ENCODE measurements at regions not wholly inside any gene's neighbourhood (a gene's known extent, or its start where the extent isn't known, plus 50 kb on each side); places are given as distances from the start of the nearest gene placed in this dataset.

DNA sequence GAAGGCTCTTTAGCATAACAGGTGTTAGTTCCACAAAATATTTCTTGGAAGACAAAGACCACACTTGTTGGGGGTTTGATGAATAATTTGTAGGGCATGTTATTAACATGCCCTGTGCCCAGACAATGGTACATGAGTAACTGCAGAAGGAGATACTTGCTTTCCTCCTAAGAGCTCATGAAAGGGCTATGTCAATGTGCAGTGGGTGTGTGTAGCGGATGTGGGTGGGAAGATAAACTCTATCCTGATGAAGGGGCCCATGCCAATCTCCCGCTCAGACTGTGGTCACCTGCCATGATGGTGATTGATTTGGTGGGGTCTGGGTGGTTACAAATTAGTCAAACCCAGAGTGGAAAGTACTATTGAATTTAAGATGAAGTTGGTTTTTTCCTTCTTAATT, 69.8 kb upstream of the DNAH14 start:
- no peak overlapping the region for H3K4me3 ChIP-seq (replicated peaks in 1 of 3; ENCODE audit: low read depth in 2 of 3, low read length in 3 of 3)
- no peak overlapping the region for H2AFZ ChIP-seq (ENCODE audit: insufficient read depth, low read depth, low read length, poor library complexity, severe bottlenecking)
- H3K27me3 Mint-ChIP-seq (ENCODE audit: low read depth in 3 of 3): peaks cover 0 to 7% (median 2%) of the 10 kb centered on the region in 3 donors
- H3K36me3 ChIP-seq (replicated peaks in 1 of 2; ENCODE audit: control insufficient read depth in 1 of 2, insufficient read depth in 2 of 2, low read length in 2 of 2): no peaks in the 10 kb centered on the region
- intact Hi-C loops (cut with micrococcal nuclease): loop anchor here (10.0 kb wide), 2 partner anchors 215 to 345 kb away; no protein-coding TSS in a partner anchor
- no peak overlapping the region for H3K27ac ChIP-seq (ENCODE audit: low read depth in 1 of 2, low read length in 2 of 2)
- no peaks in the 10 kb centered on the region for H3K27me3 ChIP-seq (ENCODE audit: control insufficient read depth in 2 of 2, insufficient read depth in 2 of 2, low read length in 2 of 2)
- WGBS (ENCODE audit: insufficient coverage): 93% methylated on average over 2 of the region's 2 CpGs
- H3K27ac Mint-ChIP-seq: no peak overlapping the region
- H3K4me1 ChIP-seq (ENCODE audit: control insufficient read depth in 1 of 2, insufficient read depth in 2 of 2, low read length in 2 of 2): no peaks in the 10 kb centered on the region
- no peak overlapping the region for H3K4me3 Mint-ChIP-seq
- no peaks in the 10 kb centered on the region for H4K20me1 ChIP-seq (ENCODE audit: insufficient read depth, low read length)
- H3K36me3 Mint-ChIP-seq: no peaks in the 10 kb centered on the region
- no peaks in the 10 kb centered on the region for H3K4me1 Mint-ChIP-seq
- DNase-seq: no peak
- no peaks in the 10 kb centered on the region for H3K79me2 ChIP-seq (ENCODE audit: insufficient read depth, low read length)
- TF ChIP-seq, protein P1, sequence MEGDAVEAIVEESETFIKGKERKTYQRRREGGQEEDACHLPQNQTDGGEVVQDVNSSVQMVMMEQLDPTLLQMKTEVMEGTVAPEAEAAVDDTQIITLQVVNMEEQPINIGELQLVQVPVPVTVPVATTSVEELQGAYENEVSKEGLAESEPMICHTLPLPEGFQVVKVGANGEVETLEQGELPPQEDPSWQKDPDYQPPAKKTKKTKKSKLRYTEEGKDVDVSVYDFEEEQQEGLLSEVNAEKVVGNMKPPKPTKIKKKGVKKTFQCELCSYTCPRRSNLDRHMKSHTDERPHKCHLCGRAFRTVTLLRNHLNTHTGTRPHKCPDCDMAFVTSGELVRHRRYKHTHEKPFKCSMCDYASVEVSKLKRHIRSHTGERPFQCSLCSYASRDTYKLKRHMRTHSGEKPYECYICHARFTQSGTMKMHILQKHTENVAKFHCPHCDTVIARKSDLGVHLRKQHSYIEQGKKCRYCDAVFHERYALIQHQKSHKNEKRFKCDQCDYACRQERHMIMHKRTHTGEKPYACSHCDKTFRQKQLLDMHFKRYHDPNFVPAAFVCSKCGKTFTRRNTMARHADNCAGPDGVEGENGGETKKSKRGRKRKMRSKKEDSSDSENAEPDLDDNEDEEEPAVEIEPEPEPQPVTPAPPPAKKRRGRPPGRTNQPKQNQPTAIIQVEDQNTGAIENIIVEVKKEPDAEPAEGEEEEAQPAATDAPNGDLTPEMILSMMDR (IDR thresholded peaks at IDR 0.05): no peak
- H3K9me3 ChIP-seq (replicated peaks in 1 of 2; ENCODE audit: control insufficient read depth in 1 of 2, insufficient read depth in 1 of 2, low read length in 2 of 2): no peaks in the 10 kb centered on the region
- H3K9ac ChIP-seq (ENCODE audit: insufficient read depth, low read length, poor library complexity, severe bottlenecking): no peak overlapping the region
- H3K9me3 Mint-ChIP-seq: peaks cover 0 to 8% (median 1%) of the 10 kb centered on the region in 7 donors
- H3K4me2 ChIP-seq (replicated peaks; ENCODE audit: extremely low read depth, low read length, poor library complexity, severe bottlenecking): no peak overlapping the region

- Mint-ChIP-seq H3K4me1 (no peaks in the 10 kb centered on the region), H3K27me3 (ENCODE audit: low read depth in 3 of 3) (peaks cover 0 to 7% (median 2%) of the 10 kb centered on the region in 3 donors), H3K36me3 (no peaks in the 10 kb centered on the region), H3K4me3 (no peak overlapping the region), H3K27ac (no peak overlapping the region), H3K9me3 (peaks cover 0 to 11% (median 5%) of the 10 kb centered on the region in 7 donors)
- H3K79me2 ChIP-seq (ENCODE audit: insufficient read depth, low read length): no peaks in the 10 kb centered on the region
- H3K27me3 ChIP-seq (ENCODE audit: control insufficient read depth in 2 of 2, insufficient read depth in 2 of 2, low read length in 2 of 2): no peaks in the 10 kb centered on the region
- no peak overlapping the region for H3K4me2 ChIP-seq (replicated peaks; ENCODE audit: extremely low read depth, low read length, poor library complexity, severe bottlenecking)
- TF ChIP-seq, protein P1 (IDR thresholded peaks at IDR 0.05): no peak
- H3K4me3 ChIP-seq (replicated peaks in 1 of 3; ENCODE audit: low read depth in 2 of 3, low read length in 3 of 3): no peak overlapping the region
- H3K4me1 ChIP-seq (ENCODE audit: control insufficient read depth in 1 of 2, insufficient read depth in 2 of 2, low read length in 2 of 2): no peaks in the 10 kb centered on the region
- no peaks in the 10 kb centered on the region for H4K20me1 ChIP-seq (ENCODE audit: insufficient read depth, low read length)
- WGBS (ENCODE audit: insufficient coverage): 100% methylated on average over 1 of the region's 6 CpGs
- no peaks in the 10 kb centered on the region for H3K9me3 ChIP-seq (replicated peaks in 1 of 2; ENCODE audit: control insufficient read depth in 1 of 2, insufficient read depth in 1 of 2, low read length in 2 of 2)
- H2AFZ ChIP-seq (ENCODE audit: insufficient read depth, low read depth, low read length, poor library complexity, severe bottlenecking): no peak overlapping the region
- no peak overlapping the region for H3K9ac ChIP-seq (ENCODE audit: insufficient read depth, low read length, poor library complexity, severe bottlenecking)
- DNase-seq: no peak
- H3K36me3 ChIP-seq (replicated peaks in 1 of 2; ENCODE audit: control insufficient read depth in 1 of 2, insufficient read depth in 2 of 2, low read length in 2 of 2): no peaks in the 10 kb centered on the region
- no peak overlapping the region for H3K27ac ChIP-seq (ENCODE audit: low read depth in 1 of 2, low read length in 2 of 2)
- intact Hi-C loops (cut with micrococcal nuclease): no loop called here
Measured at GRCh38 chr1:224860488-224861338, 68.8 kb upstream of the DNAH14 start.

All from CD14-positive monocyte (primary cell).